BE2C (cell line): ENCODE measurements at regions not wholly inside any gene's neighbourhood (a gene's known extent, or its start where the extent isn't known, plus 50 kb on each side); places are given as distances from the start of the nearest gene placed in this dataset.

Experiments used
- DNase-seq: peaks from one replicate; pipeline ENCODE4 v3.0.0-alpha.2; 2020
- H3K27me3 ChIP-seq: fragments of 250-450 bp; sonication (Bioruptor Pico); 2 replicates; pipeline ENCODE4 v1.5.1; 2020; ENCODE audit warnings: mild to moderate bottlenecking
- H3K36me3 ChIP-seq: fragments of 250-450 bp; sonication (Bioruptor Pico); 2 replicates; pipeline ENCODE4 v1.5.1; 2020; ENCODE audit warnings: mild to moderate bottlenecking
- H3K4me1 ChIP-seq: fragments of 250-450 bp; sonication (Bioruptor Pico); 2 replicates; pipeline ENCODE4 v1.5.1; 2020
- H3K4me3 ChIP-seq: 2 replicates; pipeline ENCODE4 v1.5.1; 2011; ENCODE audit warnings: low read depth, low read length
- H3K9me3 ChIP-seq: fragments of 250-450 bp; sonication (Bioruptor Pico); 2 replicates; pipeline ENCODE4 v1.5.1; 2020
- TF ChIP-seq, protein P1 (sequence below): IDR thresholded peaks from 2 replicates; pipeline ENCODE4 v1.5.1; 2012; ENCODE audit warnings: mild to moderate bottlenecking, low read depth, low read length

GRCh38 chr1:222923506-222923905 is 108.7 kb downstream of the DISP1 start:
- Histone ChIP-seq H3K4me3 (no peak overlapping the region), H3K27me3 (no peaks in the 10 kb centered on the region; the same call in 1 of the 2 replicates), H3K4me1 (no peaks in the 10 kb centered on the region), H3K36me3 (no peaks in the 10 kb centered on the region), H3K9me3 (no peaks in the 10 kb centered on the region)
- DNase-seq, result no peak
- TF ChIP-seq, protein P1, sequence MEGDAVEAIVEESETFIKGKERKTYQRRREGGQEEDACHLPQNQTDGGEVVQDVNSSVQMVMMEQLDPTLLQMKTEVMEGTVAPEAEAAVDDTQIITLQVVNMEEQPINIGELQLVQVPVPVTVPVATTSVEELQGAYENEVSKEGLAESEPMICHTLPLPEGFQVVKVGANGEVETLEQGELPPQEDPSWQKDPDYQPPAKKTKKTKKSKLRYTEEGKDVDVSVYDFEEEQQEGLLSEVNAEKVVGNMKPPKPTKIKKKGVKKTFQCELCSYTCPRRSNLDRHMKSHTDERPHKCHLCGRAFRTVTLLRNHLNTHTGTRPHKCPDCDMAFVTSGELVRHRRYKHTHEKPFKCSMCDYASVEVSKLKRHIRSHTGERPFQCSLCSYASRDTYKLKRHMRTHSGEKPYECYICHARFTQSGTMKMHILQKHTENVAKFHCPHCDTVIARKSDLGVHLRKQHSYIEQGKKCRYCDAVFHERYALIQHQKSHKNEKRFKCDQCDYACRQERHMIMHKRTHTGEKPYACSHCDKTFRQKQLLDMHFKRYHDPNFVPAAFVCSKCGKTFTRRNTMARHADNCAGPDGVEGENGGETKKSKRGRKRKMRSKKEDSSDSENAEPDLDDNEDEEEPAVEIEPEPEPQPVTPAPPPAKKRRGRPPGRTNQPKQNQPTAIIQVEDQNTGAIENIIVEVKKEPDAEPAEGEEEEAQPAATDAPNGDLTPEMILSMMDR, result no peak

- Histone ChIP-seq H3K4me3 (no peak overlapping the region), H3K36me3 (no peaks in the 10 kb centered on the region), H3K4me1 (no peaks in the 10 kb centered on the region), H3K9me3 (no peaks in the 10 kb centered on the region), H3K27me3 (no peaks in the 10 kb centered on the region; the same call in 1 of the 2 replicates)
- DNase-seq, result no peak
- TF ChIP-seq, protein P1, result no peak
These were observed 109.4 kb downstream of the DISP1 start for GRCh38 chr1:222924136-222924706.

- Histone ChIP-seq H3K4me1 (no peaks in the 10 kb centered on the region), H3K27me3 (no peaks in the 10 kb centered on the region; the same call in none of the 2 replicates), H3K4me3 (no peak overlapping the region), H3K36me3 (no peaks in the 10 kb centered on the region), H3K9me3 (no peaks in the 10 kb centered on the region)
- DNase-seq, result no peak
- TF ChIP-seq, protein P1, result no peak
These were observed 111.7 kb downstream of the DISP1 start for GRCh38 chr1:222926566-222926965.

DNA sequence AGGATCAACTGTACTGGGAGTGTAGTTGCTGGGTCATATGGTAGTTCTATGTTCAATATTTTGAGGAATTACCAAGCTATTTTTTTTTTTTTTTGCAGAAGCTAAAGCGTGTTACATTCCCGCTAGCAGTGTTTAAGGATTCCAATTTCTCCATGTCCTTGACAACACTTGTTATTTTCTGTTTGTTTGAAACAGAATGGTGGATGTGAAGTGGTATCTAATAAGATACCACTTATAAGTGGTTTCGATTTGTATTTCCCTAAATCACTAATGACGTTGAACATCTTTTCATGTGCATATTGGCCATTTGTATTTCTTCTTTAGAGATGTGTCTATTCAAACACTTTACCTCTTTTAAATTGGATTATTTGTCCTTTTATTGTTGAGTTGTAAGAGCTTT is 112.2 kb downstream of the DISP1 start:
- no peaks in the 10 kb centered on the region for H3K9me3 ChIP-seq
- no peaks in the 10 kb centered on the region for H3K36me3 ChIP-seq
- no peak overlapping the region for H3K4me3 ChIP-seq
- TF ChIP-seq, protein P1, result no peak
- DNase-seq, result no peak
- H3K27me3 ChIP-seq, result no peaks in the 10 kb centered on the region; the same call in none of the 2 replicates
- H3K4me1 ChIP-seq, result no peaks in the 10 kb centered on the region

DNA sequence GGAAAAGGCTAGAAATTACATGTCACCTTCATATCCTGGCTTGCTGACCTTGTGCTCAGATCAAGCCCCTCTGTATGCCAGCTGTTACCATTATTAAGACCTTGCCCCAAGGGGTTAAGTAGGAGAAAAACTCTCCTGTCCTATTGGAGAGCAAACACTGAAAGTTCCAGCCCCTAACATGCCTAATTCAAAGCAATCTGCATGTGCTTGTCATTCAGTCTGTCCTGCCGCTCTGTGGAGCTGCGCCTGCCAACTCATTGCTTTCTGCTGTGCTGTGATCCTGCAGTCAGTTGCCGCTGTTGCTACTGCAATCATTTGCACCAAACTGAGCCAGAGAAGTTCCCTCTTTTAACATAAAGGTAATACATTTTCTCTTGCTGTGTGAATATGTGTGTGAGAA is 113.4 kb downstream of the DISP1 start:
- TF ChIP-seq, protein P1, result no peak
- Histone ChIP-seq H3K4me1 (no peaks in the 10 kb centered on the region), H3K36me3 (no peaks in the 10 kb centered on the region), H3K27me3 (no peaks in the 10 kb centered on the region; the same call in none of the 2 replicates), H3K4me3 (no peak overlapping the region), H3K9me3 (no peaks in the 10 kb centered on the region)
- DNase-seq, result peak; percentile 20

GRCh38 chr1:222930070-222930469 is 115.2 kb downstream of the DISP1 start:
- Histone ChIP-seq H3K4me1 (no peaks in the 10 kb centered on the region), H3K4me3 (no peak overlapping the region), H3K36me3 (no peaks in the 10 kb centered on the region), H3K27me3 (no peaks in the 10 kb centered on the region; the same call in 1 of the 2 replicates), H3K9me3 (no peaks in the 10 kb centered on the region)
- TF ChIP-seq, protein P1, result no peak
- no peak for DNase-seq
